ENCODE measurements at regions not wholly inside any gene's neighbourhood (a gene's known extent, or its start where the extent isn't known, plus 50 kb on each side); places are given as distances from the start of the nearest gene placed in this dataset.
"Not testable (repeated sequence)": the region's sequence is repeated elsewhere in the genome, so short reads cannot be mapped to it uniquely, and the experiment has no call there.

- no peak for DNase-seq
These were observed 164.2 kb upstream of the SPRY1 start for GRCh38 chr4:123232439-123232838.

- no peak for DNase-seq
These were observed 163.3 kb upstream of the SPRY1 start for GRCh38 chr4:123233136-123233768.

- DNase-seq = no peak
These were observed 161.6 kb upstream of the SPRY1 start for GRCh38 chr4:123234955-123235354.

- DNase-seq = no peak
These were observed 161.2 kb upstream of the SPRY1 start for GRCh38 chr4:123235431-123235830.

- DNase-seq = no peak
These were observed 160.0 kb upstream of the SPRY1 start for GRCh38 chr4:123236606-123237005.

GRCh38 chr4:123240286-123240685 is 156.3 kb upstream of the SPRY1 start:
- DNase-seq = not testable (repeated sequence)

GRCh38 chr4:123243220-123243619 is 153.4 kb upstream of the SPRY1 start:
- not testable (repeated sequence) for DNase-seq

GRCh38 chr4:123244137-123244536 is 152.5 kb upstream of the SPRY1 start:
- DNase-seq = no peak

- no peak for DNase-seq
These were observed 150.5 kb upstream of the SPRY1 start for GRCh38 chr4:123246085-123246484.

- no peak for DNase-seq
These were observed 148.4 kb upstream of the SPRY1 start for GRCh38 chr4:123248085-123248659.

GRCh38 chr4:123249821-123250220 is 146.8 kb upstream of the SPRY1 start:
- DNase-seq = no peak

- DNase-seq = no peak
These were observed 145.8 kb upstream of the SPRY1 start for GRCh38 chr4:123250843-123251242.

- DNase-seq = no peak
These were observed 140.6 kb upstream of the SPRY1 start for GRCh38 chr4:123255971-123256370.

GRCh38 chr4:123256901-123257300 is 139.7 kb upstream of the SPRY1 start:
- no peak for DNase-seq

- no peak for DNase-seq
These were observed 139.0 kb upstream of the SPRY1 start for GRCh38 chr4:123257591-123257990.

- DNase-seq = no peak
These were observed 136.6 kb upstream of the SPRY1 start for GRCh38 chr4:123259676-123260646.

- DNase-seq = no peak
These were observed 135.9 kb upstream of the SPRY1 start for GRCh38 chr4:123260653-123261052.

- no peak for DNase-seq
These were observed 134.5 kb upstream of the SPRY1 start for GRCh38 chr4:123262080-123262479.

- DNase-seq = no peak
These were observed 131.2 kb upstream of the SPRY1 start for GRCh38 chr4:123265443-123265842.

GRCh38 chr4:123266221-123266620 is 130.4 kb upstream of the SPRY1 start:
- no peak for DNase-seq

- no peak for DNase-seq
These were observed 117.8 kb upstream of the SPRY1 start for GRCh38 chr4:123278755-123279154.

GRCh38 chr4:123283371-123283895 is 113.2 kb upstream of the SPRY1 start:
- no peak for DNase-seq

- DNase-seq = no peak
These were observed 112.4 kb upstream of the SPRY1 start for GRCh38 chr4:123284168-123284567.

All from activated CD8-positive, alpha-beta memory T cell treated with anti-CD3 and anti-CD28 coated beads, Interleukin-2, amount 50 U/mL, for 4 hours (primary cell).